DOHH2 (cell line): ENCODE measurements at regions not wholly inside any gene's neighbourhood (a gene's known extent, or its start where the extent isn't known, plus 50 kb on each side); places are given as distances from the start of the nearest gene placed in this dataset.

Source experiments
- H3F3A ChIP-seq: fragments of 200-600 bp; sonication (generic), shearing (Covaris generic); 2 replicates; pipeline ENCODE4 v1.6.0; 2016; ENCODE audit warnings: antibody characterized with exemption, mild to moderate bottlenecking; ENCODE audit not compliant: control insufficient read depth, insufficient read depth
- H3K27ac ChIP-seq: fragments of 200-600 bp; sonication (generic); 2 replicates; pipeline ENCODE4 v1.5.1; 2014; ENCODE audit warnings: low read depth, mild to moderate bottlenecking, low read length, moderate library complexity
- H3K27me3 ChIP-seq: fragments of 200-600 bp; sonication (generic); 2 replicates; pipeline ENCODE4 v1.6.1; 2014; ENCODE audit warnings: mild to moderate bottlenecking, low read length, mixed read lengths; ENCODE audit not compliant: control insufficient read depth
- H3K36me3 ChIP-seq: fragments of 200-600 bp; sonication (generic); 2 replicates; pipeline ENCODE4 v1.6.1; 2014; ENCODE audit warnings: mild to moderate bottlenecking, low read length, moderate library complexity, mixed read lengths; ENCODE audit not compliant: control insufficient read depth
- H3K4me1 ChIP-seq: fragments of 200-600 bp; sonication (generic); 2 replicates; pipeline ENCODE4 v1.6.1; 2014; ENCODE audit warnings: mild to moderate bottlenecking, low read length, mixed read lengths; ENCODE audit not compliant: control insufficient read depth
- H3K4me2 ChIP-seq: fragments of 200-600 bp; sonication (generic); 2 replicates; pipeline ENCODE4 v1.6.0; 2014; ENCODE audit warnings: mild to moderate bottlenecking, low read length, moderate library complexity
- H3K4me3 ChIP-seq: fragments of 200-600 bp; sonication (generic); 2 replicates; pipeline ENCODE4 v1.5.1; 2014; ENCODE audit warnings: mild to moderate bottlenecking, low read length, mixed read lengths
- H3K79me2 ChIP-seq: fragments of 200-600 bp; sonication (generic); 2 replicates; pipeline ENCODE4 v1.6.1; 2014; ENCODE audit warnings: mild to moderate bottlenecking, low read length, mixed read lengths; ENCODE audit not compliant: control insufficient read depth
- H3K9me2 ChIP-seq: fragments of 200-600 bp; sonication (generic); replicated peaks from 2 replicates; pipeline ENCODE4 v1.6.1; 2014; ENCODE audit warnings: mild to moderate bottlenecking, low read length, mixed read lengths; ENCODE audit not compliant: control insufficient read depth
- H3K9me3 ChIP-seq: fragments of 200-600 bp; sonication (generic); 2 replicates; pipeline ENCODE4 v1.6.1; 2014; ENCODE audit warnings: antibody characterized with exemption, low read length, mixed read lengths; ENCODE audit not compliant: control insufficient read depth, insufficient read depth
- H4K20me1 ChIP-seq: fragments of 200-600 bp; sonication (generic); 2 replicates; pipeline ENCODE4 v1.6.0; 2014; ENCODE audit warnings: low read depth, mild to moderate bottlenecking, antibody characterized with exemption, low read length, moderate library complexity; ENCODE audit not compliant: control insufficient read depth, insufficient read depth
- EZH2phosphoT487 ChIP-seq: fragments of 200-600 bp; sonication (generic); IDR thresholded peaks from 2 replicates; pipeline ENCODE4 v1.6.1; 2017; ENCODE audit warnings: borderline replicate concordance, mild to moderate bottlenecking, antibody characterized with exemption, low read length, moderate library complexity, mixed read lengths
- TF ChIP-seq, protein P1 (sequence below): fragments of 200-600 bp; sonication (generic); IDR thresholded peaks from one replicate; pipeline ENCODE4 v1.5.1; 2014; ENCODE audit warnings: antibody characterized with exemption, mild to moderate bottlenecking, low read depth, low read length; ENCODE audit not compliant: poor library complexity, severe bottlenecking

DNA sequence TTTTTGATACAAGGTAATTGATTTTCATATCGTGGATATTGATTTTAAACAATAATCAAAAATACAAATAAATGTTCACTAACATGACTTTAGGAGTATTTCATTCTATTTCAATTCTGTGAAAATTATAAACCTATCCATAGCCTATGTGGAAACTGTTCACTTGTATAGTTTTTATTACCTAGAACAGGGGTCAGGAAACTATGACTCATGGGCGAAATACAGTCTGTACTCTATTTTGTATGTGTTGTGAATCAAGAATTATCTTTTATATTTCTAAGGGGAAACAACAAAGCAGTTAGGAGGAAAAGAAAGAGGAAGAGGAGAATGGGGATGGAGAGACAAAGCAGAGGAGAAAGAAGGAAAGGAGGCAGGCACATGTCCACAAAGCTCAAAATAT is 181.7 kb upstream of the VRK2 start:
- H3K27me3 ChIP-seq = no peaks in the 10 kb centered on the region; the same call in 1 of the 2 replicates
- no peak overlapping the region for H3K27ac ChIP-seq
- no peaks in the 10 kb centered on the region for H3K36me3 ChIP-seq
- no peaks in the 10 kb centered on the region for H3K79me2 ChIP-seq
- no peaks in the 10 kb centered on the region for H4K20me1 ChIP-seq
- H3K4me3 ChIP-seq = no peak overlapping the region
- H3K4me2 ChIP-seq = no peak overlapping the region
- no peaks in the 10 kb centered on the region for H3K9me2 ChIP-seq
- H3K9me3 ChIP-seq = no peaks in the 10 kb centered on the region
- H3F3A ChIP-seq = no peaks in the 10 kb centered on the region
- TF ChIP-seq, protein P1, sequence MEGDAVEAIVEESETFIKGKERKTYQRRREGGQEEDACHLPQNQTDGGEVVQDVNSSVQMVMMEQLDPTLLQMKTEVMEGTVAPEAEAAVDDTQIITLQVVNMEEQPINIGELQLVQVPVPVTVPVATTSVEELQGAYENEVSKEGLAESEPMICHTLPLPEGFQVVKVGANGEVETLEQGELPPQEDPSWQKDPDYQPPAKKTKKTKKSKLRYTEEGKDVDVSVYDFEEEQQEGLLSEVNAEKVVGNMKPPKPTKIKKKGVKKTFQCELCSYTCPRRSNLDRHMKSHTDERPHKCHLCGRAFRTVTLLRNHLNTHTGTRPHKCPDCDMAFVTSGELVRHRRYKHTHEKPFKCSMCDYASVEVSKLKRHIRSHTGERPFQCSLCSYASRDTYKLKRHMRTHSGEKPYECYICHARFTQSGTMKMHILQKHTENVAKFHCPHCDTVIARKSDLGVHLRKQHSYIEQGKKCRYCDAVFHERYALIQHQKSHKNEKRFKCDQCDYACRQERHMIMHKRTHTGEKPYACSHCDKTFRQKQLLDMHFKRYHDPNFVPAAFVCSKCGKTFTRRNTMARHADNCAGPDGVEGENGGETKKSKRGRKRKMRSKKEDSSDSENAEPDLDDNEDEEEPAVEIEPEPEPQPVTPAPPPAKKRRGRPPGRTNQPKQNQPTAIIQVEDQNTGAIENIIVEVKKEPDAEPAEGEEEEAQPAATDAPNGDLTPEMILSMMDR = no peak
- no peak for TF ChIP-seq EZH2phosphoT487
- H3K4me1 ChIP-seq = no peaks in the 10 kb centered on the region

DNA sequence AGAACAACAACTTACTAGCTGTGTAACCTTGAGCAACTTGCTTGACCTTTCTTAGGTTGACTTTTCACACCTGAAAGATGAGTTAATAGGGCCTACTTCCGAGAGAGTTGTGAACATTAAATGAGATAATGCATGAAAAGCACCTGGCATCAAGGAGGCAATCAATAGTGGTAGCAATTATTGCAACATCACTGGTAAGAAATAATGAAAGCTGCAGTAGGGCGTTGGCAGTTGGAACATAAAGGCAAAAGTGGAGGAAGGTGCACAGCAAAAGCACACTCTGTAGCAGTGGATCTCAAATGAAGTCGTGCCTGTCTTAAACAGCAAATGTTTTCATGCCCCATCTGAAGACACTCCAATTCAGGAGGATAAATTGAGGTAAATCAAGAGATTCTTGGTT is 178.9 kb upstream of the VRK2 start:
- Histone ChIP-seq H3K27ac (no peak overlapping the region), H3K9me3 (no peaks in the 10 kb centered on the region), H3K4me2 (no peak overlapping the region), H3K27me3 (no peaks in the 10 kb centered on the region; the same call in 1 of the 2 replicates), H4K20me1 (no peaks in the 10 kb centered on the region), H3K79me2 (no peaks in the 10 kb centered on the region), H3K9me2 (no peaks in the 10 kb centered on the region), H3K36me3 (no peaks in the 10 kb centered on the region), H3K4me1 (no peaks in the 10 kb centered on the region), H3F3A (no peaks in the 10 kb centered on the region), H3K4me3 (no peak overlapping the region)
- TF ChIP-seq, protein P1 = no peak
- TF ChIP-seq EZH2phosphoT487 = no peak

DNA sequence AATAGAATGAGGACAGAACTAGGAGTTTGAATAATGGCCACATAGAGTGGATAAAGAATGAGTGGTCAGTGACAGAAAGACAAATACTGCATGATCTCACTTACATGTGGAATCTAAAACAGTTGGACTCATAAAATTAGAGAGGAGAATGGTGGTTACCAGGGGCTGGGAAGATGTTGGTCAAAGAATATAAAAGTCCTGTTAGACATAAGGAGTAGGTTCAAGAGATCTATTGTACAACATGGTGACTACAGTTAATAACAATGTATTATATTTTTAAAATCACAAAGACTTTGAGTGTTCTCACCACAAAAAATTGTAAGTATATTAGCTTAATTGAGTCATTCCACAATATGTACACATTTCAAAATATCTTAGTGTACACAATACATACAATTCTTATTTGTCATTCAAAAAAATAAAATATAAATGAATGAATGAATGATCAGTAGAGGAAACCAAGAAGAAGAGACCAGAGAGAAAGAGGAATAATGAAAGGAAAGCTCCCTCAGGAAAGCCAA is 177.9 kb upstream of the VRK2 start:
- no peaks in the 10 kb centered on the region for H4K20me1 ChIP-seq
- no peaks in the 10 kb centered on the region for H3F3A ChIP-seq
- no peaks in the 10 kb centered on the region for H3K9me3 ChIP-seq
- H3K4me2 ChIP-seq = no peak overlapping the region
- H3K36me3 ChIP-seq = no peaks in the 10 kb centered on the region
- no peaks in the 10 kb centered on the region for H3K4me1 ChIP-seq
- no peak overlapping the region for H3K27ac ChIP-seq
- H3K4me3 ChIP-seq = no peak overlapping the region
- no peaks in the 10 kb centered on the region for H3K79me2 ChIP-seq
- no peaks in the 10 kb centered on the region for H3K27me3 ChIP-seq
- TF ChIP-seq, protein P1 = no peak
- no peak for TF ChIP-seq EZH2phosphoT487
- no peaks in the 10 kb centered on the region for H3K9me2 ChIP-seq
